ENCODE measurements at regions not wholly inside any gene's neighbourhood (a gene's known extent, or its start where the extent isn't known, plus 50 kb on each side); places are given as distances from the start of the nearest gene placed in this dataset.
"Not testable (repeated sequence)": the region's sequence is repeated elsewhere in the genome, so short reads cannot be mapped to it uniquely, and the experiment has no call there.

DNA sequence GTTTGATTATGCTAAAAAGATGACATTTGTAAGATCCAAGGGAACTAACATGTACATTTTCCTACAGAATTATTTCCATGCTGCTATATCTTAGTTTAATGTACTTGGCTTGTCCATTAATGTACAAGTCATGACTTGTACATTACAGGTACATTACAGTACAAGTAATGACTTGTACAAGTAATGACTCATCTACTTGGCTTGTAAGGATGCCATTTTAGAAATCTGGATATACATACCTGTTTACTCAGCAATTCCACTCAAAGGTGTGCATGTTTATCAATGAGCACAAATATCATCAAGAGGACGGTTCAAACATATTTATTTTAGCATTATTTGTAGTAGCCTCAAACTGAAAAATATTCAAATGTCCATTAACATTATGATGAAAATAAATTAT lies 87.0 kb upstream of the TRPC4 start:
- no CpG with 5 or more reads among the region's 1 CpG for WGBS (ENCODE audit: extremely low coverage, insufficient read length, low lambda C conversion rate)

DNA sequence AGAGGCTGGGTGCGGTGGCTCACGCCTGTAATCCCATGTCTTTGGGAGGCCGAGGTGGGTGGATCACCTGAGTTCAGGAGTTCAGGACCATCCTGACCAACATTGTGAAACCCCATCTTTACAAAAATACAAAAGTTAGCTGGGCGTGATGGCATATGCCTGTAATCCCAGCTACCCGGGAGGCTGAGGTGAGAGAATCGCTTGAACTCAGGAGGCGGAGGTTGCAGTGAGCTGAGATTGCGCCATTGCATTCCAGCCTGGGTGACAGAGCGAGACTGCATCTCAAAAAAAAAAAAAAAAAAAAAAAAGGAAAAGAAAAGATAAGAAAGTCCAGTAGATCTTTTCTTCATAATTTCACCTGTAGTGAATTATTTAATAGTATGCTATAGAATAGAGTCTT lies 85.0 kb upstream of the TRPC4 start:
- H3K27ac Mint-ChIP-seq; H3K56ac ChIP-seq (ENCODE audit: insufficient read length, low read depth, low read length); H2AK5ac ChIP-seq (ENCODE audit: insufficient read length, low read length); H3K79me1 ChIP-seq (ENCODE audit: insufficient read depth, low read depth, low read length, poor library complexity, severe bottlenecking); H3K27me3 Mint-ChIP-seq (ENCODE audit: low read depth); H3K4me2 ChIP-seq (ENCODE audit: insufficient read depth, insufficient read length, low read length); H2BK120ac ChIP-seq (ENCODE audit: low read depth, low read length, poor library complexity, severe bottlenecking); H3K79me2 ChIP-seq (ENCODE audit: insufficient read depth, low read length); H2BK15ac ChIP-seq (ENCODE audit: low read depth, low read length); H3K23ac ChIP-seq (ENCODE audit: insufficient read length, low read depth, low read length); H3K4ac ChIP-seq (ENCODE audit: low read depth, low read length); H2AFZ ChIP-seq (ENCODE audit: low read length); H4K8ac ChIP-seq (replicated peaks; ENCODE audit: insufficient read length, low read depth, low read length); H3K14ac ChIP-seq (ENCODE audit: insufficient read depth, low read length); H3T11ph ChIP-seq (ENCODE audit: low read length); H4K5ac ChIP-seq (ENCODE audit: insufficient read length, low read depth, low read length); DNase-seq; H3K9ac ChIP-seq (ENCODE audit: extremely low read depth, insufficient read length, low read length); H3K23me2 ChIP-seq (ENCODE audit: insufficient read length, low read depth, low read length, poor library complexity, severe bottlenecking); H4K20me1 ChIP-seq (ENCODE audit: control insufficient read depth, insufficient read depth, insufficient read length); H2BK20ac ChIP-seq (ENCODE audit: low read depth, low read length, poor library complexity, severe bottlenecking); H3K4me3 Mint-ChIP-seq; H2BK5ac ChIP-seq (ENCODE audit: insufficient read length, low read length); H3K9me3 Mint-ChIP-seq; H3K18ac ChIP-seq (ENCODE audit: insufficient read length, low read depth, low read length); H3K27ac ChIP-seq (ENCODE audit: insufficient read length, low read depth, low read length); H3K36me3 Mint-ChIP-seq (ENCODE audit: insufficient read depth in 1 of 3, low read depth in 3 of 3); H3K27me3 ChIP-seq (ENCODE audit: insufficient read depth, low read length); H3K4me1 ChIP-seq (ENCODE audit: insufficient read depth, low read length); H3K9me3 ChIP-seq (ENCODE audit: control insufficient read depth, low read depth, low read length); H2BK12ac ChIP-seq (ENCODE audit: insufficient read length, low read depth, low read length); H4K91ac ChIP-seq (ENCODE audit: insufficient read length, low read depth, low read length): not testable (repeated sequence)
- H3K4me1 Mint-ChIP-seq: peaks cover 0 to 12% of the 10 kb centered on the region in 2 experiments; a peak in 2 of 4 replicates
- no CpG with 5 or more reads among the region's 9 CpGs for WGBS (ENCODE audit: extremely low coverage, insufficient read length, low lambda C conversion rate)

More for the DNA sequence above, 87.0 kb upstream of the TRPC4 start:
- no peak overlapping the region for H4K91ac ChIP-seq (ENCODE audit: insufficient read length, low read depth, low read length)
- Mint-ChIP-seq H3K4me1 (peaks cover 0 to 12% of the 10 kb centered on the region in 2 experiments; a peak in 2 of 4 replicates), H3K9me3 (peaks cover 0 to 2% of the 10 kb centered on the region in 2 experiments; a peak in 1 of 5 replicates), H3K27me3 (ENCODE audit: low read depth) (no peaks in the 10 kb centered on the region), H3K36me3 (ENCODE audit: insufficient read depth in 1 of 3, low read depth in 3 of 3) (no peaks in the 10 kb centered on the region), H3K4me3 (no peak overlapping the region), H3K27ac (no peak overlapping the region)
- no peaks in the 10 kb centered on the region for H3K79me1 ChIP-seq (ENCODE audit: insufficient read depth, low read depth, low read length, poor library complexity, severe bottlenecking)
- no peak overlapping the region for H3K27ac ChIP-seq (ENCODE audit: insufficient read length, low read depth, low read length)
- no peaks in the 10 kb centered on the region for H4K20me1 ChIP-seq (ENCODE audit: control insufficient read depth, insufficient read depth, insufficient read length)
- H3K79me2 ChIP-seq (ENCODE audit: insufficient read depth, low read length): no peaks in the 10 kb centered on the region
- H3K18ac ChIP-seq (ENCODE audit: insufficient read length, low read depth, low read length): no peak overlapping the region
- H2BK5ac ChIP-seq (ENCODE audit: insufficient read length, low read length): no peak overlapping the region
- H3K27me3 ChIP-seq (ENCODE audit: insufficient read depth, low read length): no peaks in the 10 kb centered on the region
- H2BK12ac ChIP-seq (ENCODE audit: insufficient read length, low read depth, low read length): no peak overlapping the region
- no peak overlapping the region for H3K23ac ChIP-seq (ENCODE audit: insufficient read length, low read depth, low read length)
- no peaks in the 10 kb centered on the region for H3K4me1 ChIP-seq (ENCODE audit: insufficient read depth, low read length)
- no peak for DNase-seq
- no peak overlapping the region for H2BK15ac ChIP-seq (ENCODE audit: low read depth, low read length)
- no peaks in the 10 kb centered on the region for H3K23me2 ChIP-seq (ENCODE audit: insufficient read length, low read depth, low read length, poor library complexity, severe bottlenecking)
- no peak overlapping the region for H3K56ac ChIP-seq (ENCODE audit: insufficient read length, low read depth, low read length)
- no peak overlapping the region for H3K4ac ChIP-seq (ENCODE audit: low read depth, low read length)
- H3T11ph ChIP-seq (ENCODE audit: low read length): no peak overlapping the region
- H3K9ac ChIP-seq (ENCODE audit: extremely low read depth, insufficient read length, low read length): no peak overlapping the region
- H4K5ac ChIP-seq (ENCODE audit: insufficient read length, low read depth, low read length): no peak overlapping the region
- no peak overlapping the region for H2BK120ac ChIP-seq (ENCODE audit: low read depth, low read length, poor library complexity, severe bottlenecking)
- H4K8ac ChIP-seq (replicated peaks; ENCODE audit: insufficient read length, low read depth, low read length): no peak overlapping the region
- H2AK5ac ChIP-seq (ENCODE audit: insufficient read length, low read length): no peak overlapping the region
- H3K14ac ChIP-seq (ENCODE audit: insufficient read depth, low read length): no peak overlapping the region
- TF ChIP-seq, protein P1, sequence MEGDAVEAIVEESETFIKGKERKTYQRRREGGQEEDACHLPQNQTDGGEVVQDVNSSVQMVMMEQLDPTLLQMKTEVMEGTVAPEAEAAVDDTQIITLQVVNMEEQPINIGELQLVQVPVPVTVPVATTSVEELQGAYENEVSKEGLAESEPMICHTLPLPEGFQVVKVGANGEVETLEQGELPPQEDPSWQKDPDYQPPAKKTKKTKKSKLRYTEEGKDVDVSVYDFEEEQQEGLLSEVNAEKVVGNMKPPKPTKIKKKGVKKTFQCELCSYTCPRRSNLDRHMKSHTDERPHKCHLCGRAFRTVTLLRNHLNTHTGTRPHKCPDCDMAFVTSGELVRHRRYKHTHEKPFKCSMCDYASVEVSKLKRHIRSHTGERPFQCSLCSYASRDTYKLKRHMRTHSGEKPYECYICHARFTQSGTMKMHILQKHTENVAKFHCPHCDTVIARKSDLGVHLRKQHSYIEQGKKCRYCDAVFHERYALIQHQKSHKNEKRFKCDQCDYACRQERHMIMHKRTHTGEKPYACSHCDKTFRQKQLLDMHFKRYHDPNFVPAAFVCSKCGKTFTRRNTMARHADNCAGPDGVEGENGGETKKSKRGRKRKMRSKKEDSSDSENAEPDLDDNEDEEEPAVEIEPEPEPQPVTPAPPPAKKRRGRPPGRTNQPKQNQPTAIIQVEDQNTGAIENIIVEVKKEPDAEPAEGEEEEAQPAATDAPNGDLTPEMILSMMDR (conservative IDR thresholded peaks at IDR 0.05): no peak
- no peak overlapping the region for H2BK20ac ChIP-seq (ENCODE audit: low read depth, low read length, poor library complexity, severe bottlenecking)
- H3K4me2 ChIP-seq (ENCODE audit: insufficient read depth, insufficient read length, low read length): no peak overlapping the region
- no peaks in the 10 kb centered on the region for H3K9me3 ChIP-seq (ENCODE audit: control insufficient read depth, low read depth, low read length)
- H2AFZ ChIP-seq (ENCODE audit: low read length): no peak overlapping the region

All from H9 (cell line).